H1 (cell line): ENCODE measurements at regions not wholly inside any gene's neighbourhood (a gene's known extent, or its start where the extent isn't known, plus 50 kb on each side); places are given as distances from the start of the nearest gene placed in this dataset.

ENCODE experiments used
- CTCF ChIA-PET: fragments of 300-600 bp; sonication (Branson Sonifier 250); formaldehyde crosslinking; loops from one replicate; lab custom pipeline; 2021; ENCODE audit not compliant: partially characterized antibody; lab: Charles Lee
- POLR2A ChIA-PET: fragments of 300-600 bp; sonication (Branson Sonifier 250); formaldehyde crosslinking; loops from one replicate; lab custom pipeline; 2021; ENCODE audit warnings: inconsistent platforms; ENCODE audit not compliant: partially characterized antibody; lab: Charles Lee
- DNase-seq, 2 experiments: peaks; one replicate each; pipeline versions ENCODE4 v3.0.0 to v3.0.0-alpha.2; 2010 to 2022; ENCODE audit warnings: low spot score in 2 of 2, low read depth in 1 of 2, mixed read lengths in 1 of 2
- FAIRE-seq: peaks from 2 replicates; lab custom pipeline; 2011; peaks lifted over from hg19 to GRCh38; lab: Jason Lieb, UNC
- H2AFZ ChIP-seq: 2 replicates; pipeline ENCODE4 v1.8.1; 2012; ENCODE audit warnings: low read length, inconsistent platforms
- H2AK5ac ChIP-seq: 2 replicates; pipeline ENCODE4 v1.6.1; 2013; ENCODE audit warnings: low read depth, low read length
- H2BK120ac ChIP-seq: replicated peaks from 2 replicates; pipeline ENCODE3; 2013; ENCODE audit warnings: low read depth, low read length, inconsistent platforms
- H2BK12ac ChIP-seq: 2 replicates; pipeline ENCODE4 v1.6.1; 2013; ENCODE audit warnings: low read depth, low read length
- H2BK15ac ChIP-seq: 2 replicates; pipeline ENCODE4 v1.6.1; 2013; ENCODE audit warnings: low read length
- H2BK20ac ChIP-seq: 2 replicates; pipeline ENCODE4 v1.6.1; 2013; ENCODE audit warnings: low read length
- H2BK5ac ChIP-seq: 2 replicates; pipeline ENCODE4 v1.6.1; 2013; ENCODE audit warnings: low read depth, low read length
- H3K14ac ChIP-seq: 2 replicates; pipeline ENCODE4 v1.6.1; 2013; ENCODE audit warnings: inconsistent platforms; ENCODE audit not compliant: insufficient read length
- H3K18ac ChIP-seq: 2 replicates; pipeline ENCODE4 v1.6.1; 2013; ENCODE audit warnings: low read length; ENCODE audit errors: extremely low read depth
- H3K23ac ChIP-seq: 2 replicates; pipeline ENCODE4 v1.6.1; 2013; ENCODE audit warnings: inconsistent platforms; ENCODE audit not compliant: insufficient read length
- H3K23me2 ChIP-seq: 2 replicates; pipeline ENCODE4 v1.6.1; 2013; ENCODE audit warnings: low read depth, low read length
- H3K27ac ChIP-seq: 2 replicates; pipeline ENCODE4 v1.6.1; 2011; ENCODE audit warnings: low read depth, low read length, inconsistent platforms
- H3K27me3 ChIP-seq, 4 experiments: replicated peaks in 1 of 4; 1 replicate in 1 of 4; 2 replicates in 3 of 4; pipeline versions ENCODE4 v1.6.1 to v1.8.1; 2011 to 2013; ENCODE audit warnings: low read length in 3 of 4, mild to moderate bottlenecking in 3 of 4, inconsistent platforms in 2 of 4, mixed read lengths in 2 of 4, moderate library complexity in 1 of 4; ENCODE audit not compliant: control insufficient read depth in 3 of 4, insufficient read depth in 3 of 4; ENCODE audit errors: extremely low read depth in 1 of 4
- H3K36me3 ChIP-seq, 4 experiments: 2 replicates each; pipeline versions ENCODE4 v1.6.1 to v1.8.1; 2011 to 2013; ENCODE audit warnings: mild to moderate bottlenecking in 4 of 4, low read length in 3 of 4, moderate library complexity in 2 of 4, control low read depth in 1 of 4, inconsistent platforms in 1 of 4; ENCODE audit not compliant: insufficient read depth in 4 of 4, control insufficient read depth in 2 of 4
- H3K4ac ChIP-seq: replicated peaks from 2 replicates; pipeline ENCODE3; 2013; ENCODE audit warnings: low read length, low read depth, mixed read lengths, inconsistent platforms; ENCODE audit not compliant: insufficient read length
- H3K4me1 ChIP-seq, 4 experiments: replicated peaks in 1 of 4; 1 replicate in 1 of 4; 2 replicates in 3 of 4; pipeline versions ENCODE4 v1.6.1 to v1.8.1; 2011 to 2013; ENCODE audit warnings: low read length in 3 of 4, inconsistent platforms in 2 of 4, mixed read lengths in 1 of 4; ENCODE audit not compliant: insufficient read depth in 4 of 4, control insufficient read depth in 3 of 4
- H3K4me2 ChIP-seq, 2 experiments: 2 replicates each; pipeline versions ENCODE4 v1.6.1 to v1.8.1; 2011 to 2013; ENCODE audit warnings: low read depth in 2 of 2, low read length in 2 of 2, control low read depth in 1 of 2, inconsistent platforms in 1 of 2, mild to moderate bottlenecking in 1 of 2; ENCODE audit not compliant: insufficient read depth in 1 of 2
- H3K4me3 ChIP-seq, 4 experiments: fragments of 200-600, 300-600 bp in 1 of 4; sonication (generic), shearing (Covaris generic), sonication (Bioruptor Twin) in 1 of 4; 2 replicates each; pipeline versions ENCODE4 v1.5.1 to v1.8.1; 2011 to 2016; ENCODE audit warnings: low read length in 4 of 4, low read depth in 3 of 4, control low read depth in 2 of 4, inconsistent platforms in 2 of 4, mild to moderate bottlenecking in 2 of 4, mixed read lengths in 1 of 4, moderate library complexity in 1 of 4; ENCODE audit not compliant: insufficient read depth in 2 of 4; ENCODE audit errors: extremely low read depth in 1 of 4
- H3K56ac ChIP-seq: replicated peaks from 2 replicates; pipeline ENCODE3; 2013; ENCODE audit warnings: low read depth, mild to moderate bottlenecking, mixed read lengths, low read length, inconsistent platforms; ENCODE audit not compliant: insufficient read length
- H3K79me1 ChIP-seq: 2 replicates; pipeline ENCODE4 v1.6.1; 2013; ENCODE audit warnings: low read depth, low read length, control low read depth
- H3K79me2 ChIP-seq, 2 experiments: 2 replicates each; pipeline versions ENCODE4 v1.6.1 to v1.8.1; 2012 to 2013; ENCODE audit warnings: low read length in 2 of 2, mild to moderate bottlenecking in 2 of 2, inconsistent platforms in 1 of 2; ENCODE audit not compliant: insufficient read depth in 2 of 2, control insufficient read depth in 1 of 2
- H3K9ac ChIP-seq, 4 experiments: replicated peaks in 1 of 4; 1 replicate in 1 of 4; 2 replicates in 3 of 4; pipeline versions ENCODE4 v1.6.1 to v1.8.1; 2011 to 2013; ENCODE audit warnings: low read depth in 3 of 4, low read length in 3 of 4, control low read depth in 2 of 4, mild to moderate bottlenecking in 2 of 4, moderate library complexity in 2 of 4, inconsistent platforms in 1 of 4; ENCODE audit errors: extremely low read depth in 1 of 4
- H3K9me3 ChIP-seq, 2 experiments: 2 replicates each; pipeline versions ENCODE4 v1.6.1 to v1.8.1; 2012 to 2013; ENCODE audit warnings: mild to moderate bottlenecking in 2 of 2, moderate library complexity in 2 of 2, control low read depth in 1 of 2, inconsistent platforms in 1 of 2, low read depth in 1 of 2, low read length in 1 of 2, mixed read lengths in 1 of 2; ENCODE audit not compliant: insufficient read depth in 2 of 2
- H4K20me1 ChIP-seq, 2 experiments: replicated peaks in 1 of 2; 2 replicates each; pipeline versions ENCODE3 to v1.8.1; 2011 to 2013; ENCODE audit warnings: inconsistent platforms in 2 of 2, low read length in 2 of 2, mild to moderate bottlenecking in 1 of 2; ENCODE audit not compliant: insufficient read depth in 2 of 2, control insufficient read depth in 1 of 2
- H4K5ac ChIP-seq: 2 replicates; pipeline ENCODE4 v1.6.1; 2013; ENCODE audit warnings: low read length, low read depth, mixed read lengths, inconsistent platforms; ENCODE audit not compliant: insufficient read length
- H4K8ac ChIP-seq: 2 replicates; pipeline ENCODE4 v1.8.0; 2013; ENCODE audit warnings: mild to moderate bottlenecking, moderate library complexity, low read length, inconsistent platforms; ENCODE audit not compliant: insufficient read depth; ENCODE audit errors: extremely low read depth
- H4K91ac ChIP-seq: replicated peaks from 2 replicates; pipeline ENCODE3; 2013; ENCODE audit warnings: low read length, mixed read lengths, inconsistent platforms; ENCODE audit not compliant: insufficient read length
- ASH2L ChIP-seq: fragments of 200-600, 300-600 bp; sonication (generic); IDR thresholded peaks from one replicate; pipeline ENCODE4 v1.7.1; 2017; ENCODE audit warnings: low read length
- BCL11A ChIP-seq, 2 experiments: IDR thresholded peaks; one replicate each; pipeline ENCODE4 v1.6.1; 2011; ENCODE audit warnings: low read depth in 2 of 2, low read length in 2 of 2, mild to moderate bottlenecking in 2 of 2
- CBX5 ChIP-seq: fragments of 300-800, 300-1000 bp; sonication (generic); IDR thresholded peaks from 2 replicates; pipeline ENCODE4 v1.7.1; 2016; ENCODE audit warnings: antibody characterized with exemption, low read length, low read depth
- CHD2 ChIP-seq: IDR thresholded peaks from 2 replicates; pipeline ENCODE4 v1.6.1; 2012; ENCODE audit warnings: low read length, improper control_type of control experiment
- CREB1 ChIP-seq: IDR thresholded peaks from 2 replicates; pipeline ENCODE4 v1.6.1; 2012; ENCODE audit warnings: inconsistent platforms
- EZH2 ChIP-seq: fragments of 200-600 bp; sonication (generic); IDR thresholded peaks from 2 replicates; pipeline ENCODE4 v1.7.1; 2012; ENCODE audit warnings: low read depth, mild to moderate bottlenecking, moderate library complexity, low read length, inconsistent platforms; ENCODE audit not compliant: severe bottlenecking
- GTF2F1 ChIP-seq: IDR thresholded peaks from 2 replicates; pipeline ENCODE4 v1.6.1; 2012; ENCODE audit warnings: low read depth, low read length, improper control_type of control experiment, borderline replicate concordance
- HDAC2 ChIP-seq, 2 experiments: fragments of 300-600 bp in 1 of 2; sonication (generic) in 1 of 2; IDR thresholded peaks; 2 replicates each; pipeline ENCODE4 v1.6.1; 2011 to 2012; ENCODE audit warnings: low read depth in 2 of 2, low read length in 2 of 2, mild to moderate bottlenecking in 2 of 2, moderate library complexity in 2 of 2, borderline replicate concordance in 1 of 2, inconsistent platforms in 1 of 2
- PHF8 ChIP-seq: fragments of 200-600 bp; sonication (generic); conservative IDR thresholded peaks from 2 replicates; pipeline ENCODE4 v1.7.1; 2012; ENCODE audit warnings: low read depth, mild to moderate bottlenecking, inconsistent platforms, low read length, moderate library complexity
- RBBP5 ChIP-seq: IDR thresholded peaks from 2 replicates; pipeline ENCODE4 v1.7.1; 2012; ENCODE audit warnings: low read depth, mild to moderate bottlenecking, inconsistent platforms, low read length, moderate library complexity, borderline replicate concordance
- RNF2 ChIP-seq: fragments of 200-900, 300-1000 bp; sonication (generic); IDR thresholded peaks from 2 replicates; pipeline ENCODE4 v1.7.1; 2016; ENCODE audit warnings: borderline replicate concordance, low read depth, mild to moderate bottlenecking, antibody characterized with exemption, low read length; ENCODE audit not compliant: poor library complexity, severe bottlenecking; ENCODE audit errors: missing control alignments
- SIX5 ChIP-seq: IDR thresholded peaks from 2 replicates; pipeline ENCODE4 v1.6.1; 2011; ENCODE audit warnings: mild to moderate bottlenecking, low read depth, low read length
- SP1 ChIP-seq: IDR thresholded peaks from 2 replicates; pipeline ENCODE4 v1.6.1; 2011; ENCODE audit warnings: low read depth, low read length
- SRF ChIP-seq: IDR thresholded peaks from 2 replicates; pipeline ENCODE4 v1.6.1; 2011; ENCODE audit warnings: mild to moderate bottlenecking, low read depth, low read length, moderate library complexity
- WGBS, 2 experiments: shearing (Covaris generic) in 1 of 2; methylation state at CpG; one replicate each; pipeline versions ENCODE4 v1.1.6 to v1.1.7; 2013 to 2015; ENCODE audit warnings: low lambda C conversion rate in 2 of 2, mixed read lengths in 2 of 2, inconsistent platforms in 1 of 2, low coverage in 1 of 2, missing lambda C conversion rate in 1 of 2; ENCODE audit not compliant: insufficient replicate concordance in 2 of 2, insufficient coverage in 1 of 2, insufficient read length in 1 of 2; ENCODE audit errors: extremely low coverage in 1 of 2, missing lambda C conversion rate in 1 of 2; 5-methylcytosine and 5-hydroxymethylcytosine counted together

- no peak overlapping the region for H3K14ac ChIP-seq
- H3K23me2 ChIP-seq = no peaks in the 10 kb centered on the region
- no peak overlapping the region for H3K9ac ChIP-seq
- CTCF ChIA-PET = no interaction called here
- no peak overlapping the region for H3K56ac ChIP-seq
- no peaks in the 10 kb centered on the region for H3K27me3 ChIP-seq
- no peak overlapping the region for H3K27ac ChIP-seq
- H2BK12ac ChIP-seq = no peak overlapping the region
- no peaks in the 10 kb centered on the region for H3K79me1 ChIP-seq
- H4K20me1 ChIP-seq = no peaks in the 10 kb centered on the region
- H2BK120ac ChIP-seq = no peak overlapping the region
- no peak overlapping the region for H3K4me2 ChIP-seq
- H3K4me3 ChIP-seq = no peak overlapping the region
- H3K4ac ChIP-seq = no peak overlapping the region
- no peaks in the 10 kb centered on the region for H3K79me2 ChIP-seq
- no peak overlapping the region for H2BK5ac ChIP-seq
- H3K4me1 ChIP-seq = no peaks in the 10 kb centered on the region
- DNase-seq (no peak), FAIRE-seq (no peak)
- H2BK15ac ChIP-seq = no peak overlapping the region
- no peak for TF ChIP-seq EZH2
- no peak for TF ChIP-seq BCL11A (IDR thresholded peaks at IDR 0.05; ENCODE audit: low read depth in 2 of 2, low read length in 2 of 2)
- TF ChIP-seq HDAC2 (IDR thresholded peaks at IDR 0.05; ENCODE audit: borderline replicate concordance in 1 of 2, low read depth in 2 of 2, low read length in 2 of 2) = no peak
- no peak for TF ChIP-seq PHF8
- no peak for TF ChIP-seq SIX5
- TF ChIP-seq RNF2 = no peak
- no peak for TF ChIP-seq CBX5
- no peak for TF ChIP-seq SP1
- no peak for TF ChIP-seq CREB1
- TF ChIP-seq SRF = no peak
- TF ChIP-seq CHD2 = no peak
- TF ChIP-seq GTF2F1 = no peak
- TF ChIP-seq ASH2L = no peak
- no peak for TF ChIP-seq RBBP5
- no peak overlapping the region for H4K91ac ChIP-seq
- H3K36me3 ChIP-seq = no peaks in the 10 kb centered on the region
- POLR2A ChIA-PET = no interaction called here
- no peak overlapping the region for H4K8ac ChIP-seq
- no peak overlapping the region for H2AK5ac ChIP-seq
- no peak overlapping the region for H4K5ac ChIP-seq
- no peak overlapping the region for H3K18ac ChIP-seq
- H2BK20ac ChIP-seq = no peak overlapping the region
- no peak overlapping the region for H2AFZ ChIP-seq
- 75% methylated on average over 1 of the region's 1 CpG; no CpG with 5 or more reads in 1 of the 2 experiments for WGBS, 2 experiments
- H3K23ac ChIP-seq = no peak overlapping the region
- H3K9me3 ChIP-seq = no peaks in the 10 kb centered on the region
Observed at GRCh38 chr14:30417999-30418398, 141.0 kb upstream of the G2E3 start.
